22Rv1 (cell line): ENCODE measurements at regions not wholly inside any gene's neighbourhood (a gene's known extent, or its start where the extent isn't known, plus 50 kb on each side); places are given as distances from the start of the nearest gene placed in this dataset.

Experiments
- H3K27ac ChIP-seq: fragments of 450-650 bp; 2 replicates; pipeline ENCODE4 v1.5.1; 2017
- CTCF ChIP-seq: fragments of 450-650 bp; IDR thresholded peaks from 2 replicates; pipeline ENCODE4 v1.5.1; 2017; ENCODE audit warnings: mild to moderate bottlenecking
- ZFX ChIP-seq: fragments of 450-650 bp; IDR thresholded peaks from 2 replicates; pipeline ENCODE4 v1.6.1; 2017; ENCODE audit warnings: antibody characterized with exemption, borderline replicate concordance

- no peak for TF ChIP-seq ZFX
- no peak for TF ChIP-seq CTCF
- H3K27ac ChIP-seq: no peak overlapping the region
These were observed 152.3 kb upstream of the SHH start for GRCh38 chr7:155964543-155964942.

DNA sequence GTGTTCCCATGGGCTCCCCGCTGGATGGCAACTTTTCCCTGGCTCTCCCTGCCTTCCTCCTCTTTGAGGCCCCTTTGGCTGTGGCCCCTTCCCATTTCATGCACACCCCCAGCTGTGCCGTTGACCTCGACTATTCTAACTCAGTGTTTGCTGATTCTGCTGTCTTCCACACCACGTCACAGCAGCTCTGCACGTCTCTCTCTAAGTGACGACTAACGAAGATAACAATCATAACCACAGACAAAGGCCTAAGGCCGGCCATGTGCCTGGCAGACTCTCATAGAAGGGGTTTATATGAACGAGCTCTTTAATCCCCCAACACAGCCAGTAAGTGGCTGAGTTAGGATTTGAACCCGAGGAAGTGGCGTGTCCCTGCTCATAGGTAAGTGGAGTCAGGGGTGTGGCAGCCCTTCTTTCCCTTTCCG, 151.5 kb upstream of the SHH start:
- TF ChIP-seq CTCF (no peak), ZFX (no peak)
- H3K27ac ChIP-seq: no peak overlapping the region

GRCh38 chr7:155963356-155963755, 151.1 kb upstream of the SHH start:
- H3K27ac ChIP-seq: no peak overlapping the region
- TF ChIP-seq CTCF: no peak
- TF ChIP-seq ZFX: no peak

- H3K27ac ChIP-seq: no peak overlapping the region
- TF ChIP-seq ZFX (no peak), CTCF (no peak)
These were observed 150.7 kb upstream of the SHH start for GRCh38 chr7:155962968-155963300.

DNA sequence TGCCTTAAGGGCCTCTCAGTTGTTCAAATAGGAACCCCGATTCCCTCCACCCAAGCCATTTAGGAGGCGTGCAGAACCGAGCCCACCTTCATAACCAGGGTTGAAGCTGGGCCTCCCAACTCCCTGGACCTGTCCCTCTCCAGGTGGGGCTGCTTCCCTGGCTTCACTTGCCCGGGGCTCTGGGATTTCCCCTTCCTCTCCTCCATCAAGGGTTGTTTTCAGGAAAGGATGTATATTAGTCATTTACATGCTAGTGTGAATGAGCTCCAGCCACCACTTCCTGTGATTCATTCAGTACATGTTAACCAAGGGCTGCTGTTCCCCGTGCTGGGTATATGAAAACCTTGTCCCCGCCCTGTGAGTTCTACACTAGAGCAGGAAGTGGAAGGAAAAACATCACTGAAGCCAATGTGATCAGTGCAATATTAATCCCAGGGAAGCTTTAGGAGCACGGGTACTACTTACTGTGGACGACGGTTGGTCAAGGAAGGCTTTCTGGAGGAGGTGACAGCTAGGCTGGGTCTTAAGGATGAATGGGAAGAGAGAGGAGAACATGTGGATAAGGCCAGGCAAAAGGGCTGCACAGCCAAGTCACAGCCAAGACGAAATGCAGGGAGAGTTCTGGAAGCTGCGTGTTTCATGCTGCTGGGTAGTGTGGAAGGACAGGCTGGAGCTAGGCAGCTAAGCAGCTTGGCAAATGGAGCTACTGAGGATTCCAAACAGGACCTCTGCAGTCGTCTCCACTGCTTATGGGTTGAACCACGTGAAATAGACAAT, 150.1 kb upstream of the SHH start:
- no peak for TF ChIP-seq ZFX
- TF ChIP-seq CTCF: no peak
- H3K27ac ChIP-seq: no peak overlapping the region

DNA sequence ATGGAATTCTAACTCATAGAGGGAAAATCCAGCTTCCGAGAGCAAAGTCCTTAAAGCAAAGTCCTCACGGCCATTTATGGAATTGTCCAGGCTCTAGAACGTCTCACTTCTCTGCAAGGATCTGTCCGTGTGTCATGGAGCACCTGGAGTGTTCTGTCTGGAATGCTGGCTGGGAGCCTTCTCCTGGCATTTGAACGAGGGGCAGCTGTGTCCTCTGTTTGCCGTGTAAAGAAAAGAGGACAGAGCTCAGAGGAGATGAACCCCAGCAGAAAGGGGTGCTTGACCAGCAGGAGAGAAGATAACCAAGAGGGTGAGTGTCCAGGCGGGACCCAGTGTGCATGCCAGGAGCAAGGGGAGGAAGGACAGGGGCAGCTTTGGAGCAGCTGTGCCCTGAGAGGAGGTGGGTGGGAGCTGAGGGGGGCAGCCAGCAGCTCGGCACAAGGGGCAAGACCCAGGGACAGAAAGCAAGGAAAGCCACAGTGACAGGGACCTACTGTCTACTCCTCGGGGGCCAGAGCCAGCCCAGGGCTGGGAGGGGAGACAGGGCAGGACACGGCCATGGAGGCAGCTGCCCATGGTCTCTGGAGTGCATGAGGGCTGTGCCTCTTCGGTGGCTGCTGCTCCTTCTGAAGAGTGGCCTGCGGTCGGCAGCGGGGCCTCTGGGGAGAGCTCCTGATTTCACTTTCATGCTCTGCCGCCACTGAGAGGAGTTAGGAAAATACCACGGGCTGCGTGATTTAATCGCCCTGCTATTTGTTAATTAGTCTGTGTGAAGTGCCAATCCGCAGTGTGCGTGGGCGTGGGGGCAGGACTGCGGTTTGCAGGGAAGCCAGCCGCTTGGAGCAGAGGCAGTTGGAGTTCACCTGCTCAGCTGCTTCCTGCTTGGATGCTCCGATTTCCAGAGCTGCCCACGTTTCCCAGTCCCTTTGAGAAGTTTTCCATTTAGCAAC, 149.3 kb upstream of the SHH start:
- no peak overlapping the region for H3K27ac ChIP-seq
- TF ChIP-seq ZFX (no peak), CTCF (no peak)

GRCh38 chr7:155959894-155960293, 147.6 kb upstream of the SHH start:
- no peak overlapping the region for H3K27ac ChIP-seq
- TF ChIP-seq CTCF: no peak
